Choroid plexus epithelial cell (primary cell): ENCODE measurements at regions not wholly inside any gene's neighbourhood (a gene's known extent, or its start where the extent isn't known, plus 50 kb on each side); places are given as distances from the start of the nearest gene placed in this dataset.
A peak's percentile ranks its signal among the peaks of the same experiment; 100 is the strongest.

Experiments
- DNase-seq: peaks from one replicate; pipeline ENCODE4 v3.0.0-alpha.2; 2010; ENCODE audit warnings: low read depth
- H3K4me3 ChIP-seq: 2 replicates; pipeline ENCODE4 v1.5.1; 2011; ENCODE audit warnings: low read depth, mild to moderate bottlenecking, control low read depth, low read length, moderate library complexity
- CTCF ChIP-seq: conservative IDR thresholded peaks from 2 replicates; pipeline ENCODE4 v1.5.1; 2011; ENCODE audit warnings: low read depth, mild to moderate bottlenecking, control low read depth, inconsistent platforms, low read length, moderate library complexity

- DNase-seq = no peak
- no peak for TF ChIP-seq CTCF
- H3K4me3 ChIP-seq = no peak overlapping the region
These were observed 195.9 kb downstream of the ACKR3 start for GRCh38 chr2:236765478-236765877.

GRCh38 chr2:236766850-236767249 is 197.2 kb downstream of the ACKR3 start:
- DNase-seq = no peak
- TF ChIP-seq CTCF = no peak

GRCh38 chr2:236767941-236768340 is 198.3 kb downstream of the ACKR3 start:
- no peak for DNase-seq
- no peak overlapping the region for H3K4me3 ChIP-seq
- TF ChIP-seq CTCF = no peak

More at GRCh38 chr2:236766850-236767249, 197.2 kb downstream of the ACKR3 start:
- no peak overlapping the region for H3K4me3 ChIP-seq

GRCh38 chr2:236768393-236769140 is 198.9 kb downstream of the ACKR3 start:
- DNase-seq = peak; percentile 83
- no peak for TF ChIP-seq CTCF
- H3K4me3 ChIP-seq = no peak overlapping the region

GRCh38 chr2:236769981-236770671 is 200.5 kb downstream of the ACKR3 start:
- TF ChIP-seq CTCF = no peak
- peak; percentile 97 for DNase-seq
- H3K4me3 ChIP-seq = no peak overlapping the region

GRCh38 chr2:236772220-236772837 is 202.7 kb downstream of the ACKR3 start:
- no peak for DNase-seq
- no peak for TF ChIP-seq CTCF

GRCh38 chr2:236773206-236773605 is 203.6 kb downstream of the ACKR3 start:
- TF ChIP-seq CTCF = no peak
- no peak for DNase-seq
- no peak overlapping the region for H3K4me3 ChIP-seq

More at GRCh38 chr2:236772220-236772837, 202.7 kb downstream of the ACKR3 start:
- no peak overlapping the region for H3K4me3 ChIP-seq
